CD4-positive, alpha-beta T cell treated with Interleukin-12 subunit alpha and Interleukin-12 subunit beta, for 1 hour (primary cell): ENCODE measurements at regions not wholly inside any gene's neighbourhood (a gene's known extent, or its start where the extent isn't known, plus 50 kb on each side); places are given as distances from the start of the nearest gene placed in this dataset.

Experiments used
- DNase-seq: peaks from one replicate; pipeline ENCODE4 v3.0.0-alpha.2; 2020

GRCh38 chr4:169807934-169808509 lies 50.3 kb upstream of the HPF1 start:
- DNase-seq: no peak
